GM12801 (cell line): ENCODE measurements at regions not wholly inside any gene's neighbourhood (a gene's known extent, or its start where the extent isn't known, plus 50 kb on each side); places are given as distances from the start of the nearest gene placed in this dataset.

ENCODE experiments used
- TF ChIP-seq, protein P1 (sequence below): IDR thresholded peaks from one replicate; pipeline ENCODE4 v1.5.1; 2011; ENCODE audit warnings: control low read depth; ENCODE audit not compliant: insufficient read length; ENCODE audit errors: extremely low read depth

DNA sequence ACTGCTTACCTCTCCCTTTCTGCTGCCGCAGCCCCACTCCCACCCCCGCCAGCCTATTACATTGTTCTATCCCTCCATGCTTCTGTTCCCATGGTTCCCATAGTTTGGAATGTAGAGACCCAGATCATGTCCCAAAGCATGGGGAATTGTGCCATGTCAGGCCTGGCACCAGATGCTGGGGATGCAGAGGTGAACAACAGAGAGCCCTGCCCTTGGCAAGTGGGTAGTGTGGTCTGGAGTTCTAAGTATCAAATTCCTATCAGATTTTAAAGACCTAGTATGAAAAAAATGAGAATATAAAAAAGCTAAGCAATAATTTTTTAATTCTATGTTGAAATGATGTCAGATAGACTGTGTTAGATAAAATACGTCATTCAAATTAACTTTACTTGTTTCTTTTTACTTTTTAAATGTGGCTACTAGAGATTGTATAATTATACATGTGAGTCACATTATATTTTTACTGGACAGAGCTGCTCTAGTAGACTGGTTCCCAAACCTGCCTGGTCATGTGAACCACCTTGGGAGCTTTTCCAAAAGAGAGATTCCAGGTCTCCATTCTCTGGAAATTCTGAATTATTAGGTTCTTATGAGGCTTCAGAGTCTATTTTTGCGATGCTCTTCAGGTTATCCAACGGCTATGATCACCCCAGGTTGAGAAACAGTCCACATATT, 113.0 kb upstream of the DAB1 start:
- TF ChIP-seq, protein P1, sequence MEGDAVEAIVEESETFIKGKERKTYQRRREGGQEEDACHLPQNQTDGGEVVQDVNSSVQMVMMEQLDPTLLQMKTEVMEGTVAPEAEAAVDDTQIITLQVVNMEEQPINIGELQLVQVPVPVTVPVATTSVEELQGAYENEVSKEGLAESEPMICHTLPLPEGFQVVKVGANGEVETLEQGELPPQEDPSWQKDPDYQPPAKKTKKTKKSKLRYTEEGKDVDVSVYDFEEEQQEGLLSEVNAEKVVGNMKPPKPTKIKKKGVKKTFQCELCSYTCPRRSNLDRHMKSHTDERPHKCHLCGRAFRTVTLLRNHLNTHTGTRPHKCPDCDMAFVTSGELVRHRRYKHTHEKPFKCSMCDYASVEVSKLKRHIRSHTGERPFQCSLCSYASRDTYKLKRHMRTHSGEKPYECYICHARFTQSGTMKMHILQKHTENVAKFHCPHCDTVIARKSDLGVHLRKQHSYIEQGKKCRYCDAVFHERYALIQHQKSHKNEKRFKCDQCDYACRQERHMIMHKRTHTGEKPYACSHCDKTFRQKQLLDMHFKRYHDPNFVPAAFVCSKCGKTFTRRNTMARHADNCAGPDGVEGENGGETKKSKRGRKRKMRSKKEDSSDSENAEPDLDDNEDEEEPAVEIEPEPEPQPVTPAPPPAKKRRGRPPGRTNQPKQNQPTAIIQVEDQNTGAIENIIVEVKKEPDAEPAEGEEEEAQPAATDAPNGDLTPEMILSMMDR, result no peak

DNA sequence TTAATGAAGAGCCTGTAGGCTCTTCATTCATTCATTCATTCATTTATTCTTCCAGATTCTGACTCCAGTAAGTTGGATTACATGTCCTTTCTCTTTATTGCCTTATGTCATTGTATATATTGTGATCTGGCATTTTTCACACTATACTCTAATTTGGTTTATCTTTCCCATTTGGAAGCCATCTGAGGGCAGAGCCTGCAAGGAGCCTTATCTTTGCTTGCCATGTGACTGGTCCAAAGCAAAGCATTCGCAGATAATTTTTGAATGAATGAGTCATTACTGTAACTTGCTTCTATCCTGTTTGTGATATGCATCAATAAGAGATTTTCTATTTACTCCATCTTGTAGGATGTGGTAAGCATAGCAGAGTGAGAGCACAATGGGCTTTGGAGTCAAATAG, 108.4 kb upstream of the DAB1 start:
- TF ChIP-seq, protein P1, result no peak

- TF ChIP-seq, protein P1, result no peak
These were observed 106.5 kb upstream of the DAB1 start for GRCh38 chr1:57530206-57530910.

DNA sequence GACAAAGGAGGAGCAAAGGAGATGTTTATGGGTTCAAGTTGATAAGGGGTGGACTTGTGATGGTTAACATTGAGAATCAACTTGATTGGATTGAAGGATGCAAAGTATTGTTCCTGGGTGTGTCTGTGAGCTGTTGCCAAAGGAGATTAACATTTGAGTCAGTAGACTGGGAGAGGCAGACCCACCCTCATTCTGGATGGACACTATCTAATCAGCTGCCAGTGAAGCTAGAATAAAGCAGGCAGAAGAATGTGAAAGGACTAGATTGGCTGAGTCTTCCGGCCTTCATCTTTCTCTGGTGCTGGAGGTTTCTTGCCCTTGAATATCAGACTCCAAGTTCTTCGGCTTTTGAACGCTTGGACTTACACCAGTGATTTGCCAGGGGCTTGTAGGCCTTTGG, 98.7 kb upstream of the DAB1 start:
- TF ChIP-seq, protein P1, result no peak

- TF ChIP-seq, protein P1, result no peak
These were observed 97.1 kb upstream of the DAB1 start for GRCh38 chr1:57520743-57521515.

GRCh38 chr1:57518496-57518895, 94.6 kb upstream of the DAB1 start:
- TF ChIP-seq, protein P1, result no peak
